ENCODE measurements at regions not wholly inside any gene's neighbourhood (a gene's known extent, or its start where the extent isn't known, plus 50 kb on each side); places are given as distances from the start of the nearest gene placed in this dataset.

GRCh38 chr12:60863421-60863820, 1267.6 kb downstream of the SLC16A7 start:
- no peaks in the 10 kb centered on the region for H3K27me3 Mint-ChIP-seq (ENCODE audit: low read depth)
- H3K9me3 Mint-ChIP-seq = no peaks in the 10 kb centered on the region
- no peaks in the 10 kb centered on the region for H3K4me1 Mint-ChIP-seq
- H3K27ac Mint-ChIP-seq (ENCODE audit: unreplicated experiment) = no peak overlapping the region
- H3K4me3 Mint-ChIP-seq = no peak overlapping the region
- no peaks in the 10 kb centered on the region for H3K36me3 Mint-ChIP-seq (ENCODE audit: low read depth)
- DNase-seq (ENCODE audit: low read depth, low spot score) = no peak
- no peak for TF ChIP-seq CTCF (conservative IDR thresholded peaks at IDR 0.05)

- H3K27ac Mint-ChIP-seq (ENCODE audit: unreplicated experiment) = no peak overlapping the region
- H3K27me3 Mint-ChIP-seq (ENCODE audit: low read depth) = no peaks in the 10 kb centered on the region
- H3K36me3 Mint-ChIP-seq (ENCODE audit: low read depth) = no peaks in the 10 kb centered on the region
- TF ChIP-seq CTCF (conservative IDR thresholded peaks at IDR 0.05) = no peak
- H3K9me3 Mint-ChIP-seq = no peaks in the 10 kb centered on the region
- H3K4me1 Mint-ChIP-seq = no peaks in the 10 kb centered on the region
- H3K4me3 Mint-ChIP-seq = no peak overlapping the region
- no peak for DNase-seq (ENCODE audit: low read depth, low spot score)
Observed at GRCh38 chr12:60872219-60872618, 1276.4 kb downstream of the SLC16A7 start.

GRCh38 chr12:60872850-60873713, 1277.3 kb downstream of the SLC16A7 start:
- Mint-ChIP-seq H3K27me3 (ENCODE audit: low read depth) (no peaks in the 10 kb centered on the region), H3K9me3 (no peaks in the 10 kb centered on the region), H3K4me3 (no peak overlapping the region), H3K36me3 (ENCODE audit: low read depth) (no peaks in the 10 kb centered on the region), H3K27ac (ENCODE audit: unreplicated experiment) (no peak overlapping the region), H3K4me1 (no peaks in the 10 kb centered on the region)
- no peak for TF ChIP-seq CTCF (conservative IDR thresholded peaks at IDR 0.05)
- no peak for DNase-seq (ENCODE audit: low read depth, low spot score)

GRCh38 chr12:60874091-60874490, 1278.3 kb downstream of the SLC16A7 start:
- Mint-ChIP-seq H3K36me3 (ENCODE audit: low read depth) (no peaks in the 10 kb centered on the region), H3K4me1 (no peaks in the 10 kb centered on the region)

GRCh38 chr12:60920841-60921495, 1325.1 kb downstream of the SLC16A7 start:
- Mint-ChIP-seq H3K4me3 (no peak overlapping the region), H3K4me1 (no peaks in the 10 kb centered on the region), H3K27me3 (ENCODE audit: low read depth) (no peaks in the 10 kb centered on the region), H3K27ac (ENCODE audit: unreplicated experiment) (no peak overlapping the region), H3K9me3 (no peaks in the 10 kb centered on the region), H3K36me3 (ENCODE audit: low read depth) (no peaks in the 10 kb centered on the region)
- no peak for DNase-seq (ENCODE audit: low read depth, low spot score)
- no peak for TF ChIP-seq CTCF (conservative IDR thresholded peaks at IDR 0.05)

More at GRCh38 chr12:60874091-60874490, 1278.3 kb downstream of the SLC16A7 start:
- no peaks in the 10 kb centered on the region for H3K27me3 Mint-ChIP-seq (ENCODE audit: low read depth)
- TF ChIP-seq CTCF (conservative IDR thresholded peaks at IDR 0.05) = no peak
- H3K27ac Mint-ChIP-seq (ENCODE audit: unreplicated experiment) = no peak overlapping the region
- peaks cover 2% of the 10 kb centered on the region for H3K9me3 Mint-ChIP-seq
- no peak overlapping the region for H3K4me3 Mint-ChIP-seq
- DNase-seq (ENCODE audit: low read depth, low spot score) = no peak
